DND-41 (cell line): ENCODE measurements at regions not wholly inside any gene's neighbourhood (a gene's known extent, or its start where the extent isn't known, plus 50 kb on each side); places are given as distances from the start of the nearest gene placed in this dataset.

Experiments
- EZH2 ChIP-seq: IDR thresholded peaks from 3 replicates; pipeline ENCODE4 v1.6.1; 2012; ENCODE audit warnings: borderline replicate concordance, low read depth, mild to moderate bottlenecking, moderate library complexity, low read length, inconsistent platforms; ENCODE audit not compliant: severe bottlenecking
- TF ChIP-seq, protein P1 (sequence below): IDR thresholded peaks from 2 replicates; pipeline ENCODE4 v1.5.1; 2012; ENCODE audit warnings: borderline replicate concordance, low read length, moderate library complexity, mild to moderate bottlenecking; ENCODE audit not compliant: poor library complexity, severe bottlenecking; ENCODE audit errors: extremely low read depth

DNA sequence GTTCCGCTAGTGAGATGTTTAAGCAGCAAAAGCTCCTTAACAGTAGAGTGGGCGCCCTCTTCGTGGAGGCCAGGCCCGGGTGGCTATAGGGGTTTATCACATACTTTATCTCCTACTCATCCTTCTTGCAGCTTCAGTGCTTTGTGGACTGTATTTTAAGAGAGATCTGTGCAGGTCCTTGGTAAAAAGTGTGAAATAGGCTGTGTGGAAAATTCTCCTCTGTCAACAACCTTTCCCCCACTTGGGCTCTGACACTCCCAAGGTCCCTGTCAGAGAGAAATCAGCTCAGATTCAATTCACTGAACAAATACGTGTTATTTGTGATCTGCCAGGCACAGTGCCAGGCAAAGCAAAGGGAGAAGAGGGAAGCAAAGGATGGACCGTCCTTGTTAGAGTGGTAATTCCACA is 214.3 kb upstream of the PPARGC1A start:
- TF ChIP-seq, protein P1, sequence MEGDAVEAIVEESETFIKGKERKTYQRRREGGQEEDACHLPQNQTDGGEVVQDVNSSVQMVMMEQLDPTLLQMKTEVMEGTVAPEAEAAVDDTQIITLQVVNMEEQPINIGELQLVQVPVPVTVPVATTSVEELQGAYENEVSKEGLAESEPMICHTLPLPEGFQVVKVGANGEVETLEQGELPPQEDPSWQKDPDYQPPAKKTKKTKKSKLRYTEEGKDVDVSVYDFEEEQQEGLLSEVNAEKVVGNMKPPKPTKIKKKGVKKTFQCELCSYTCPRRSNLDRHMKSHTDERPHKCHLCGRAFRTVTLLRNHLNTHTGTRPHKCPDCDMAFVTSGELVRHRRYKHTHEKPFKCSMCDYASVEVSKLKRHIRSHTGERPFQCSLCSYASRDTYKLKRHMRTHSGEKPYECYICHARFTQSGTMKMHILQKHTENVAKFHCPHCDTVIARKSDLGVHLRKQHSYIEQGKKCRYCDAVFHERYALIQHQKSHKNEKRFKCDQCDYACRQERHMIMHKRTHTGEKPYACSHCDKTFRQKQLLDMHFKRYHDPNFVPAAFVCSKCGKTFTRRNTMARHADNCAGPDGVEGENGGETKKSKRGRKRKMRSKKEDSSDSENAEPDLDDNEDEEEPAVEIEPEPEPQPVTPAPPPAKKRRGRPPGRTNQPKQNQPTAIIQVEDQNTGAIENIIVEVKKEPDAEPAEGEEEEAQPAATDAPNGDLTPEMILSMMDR = no peak
- no peak for TF ChIP-seq EZH2
